ENCODE measurements at regions not wholly inside any gene's neighbourhood (a gene's known extent, or its start where the extent isn't known, plus 50 kb on each side); places are given as distances from the start of the nearest gene placed in this dataset.

- TF ChIP-seq POLR2A (IDR thresholded peaks at IDR 0.05; ENCODE audit: low read length) (no peak), GATA1 (IDR thresholded peaks at IDR 0.05; ENCODE audit: low read depth, low read length) (no peak)
Observed at GRCh38 chr5:124822647-124823046, 76.2 kb upstream of the ZNF608 start.

Data from erythroblast (primary cell).